GM12878 (cell line): ENCODE measurements at regions not wholly inside any gene's neighbourhood (a gene's known extent, or its start where the extent isn't known, plus 50 kb on each side); places are given as distances from the start of the nearest gene placed in this dataset.

ENCODE experiments used
- ATAC-seq: fragments of 200-7000 bp; cut with Tn5 transposase; 3 replicates; pipeline ENCODE4 v1.9.1; 2020; ENCODE audit warnings: mild to moderate bottlenecking, moderate library complexity
- BruUV-seq: library from RNA; stranded (reverse); fragments of 400-500 nt; replicated peaks from 2 replicates; lab custom pipeline; 2021; lab: Mats Ljungman, UMichigan
- CTCF ChIA-PET: fragments of 300-600 bp; sonication (Branson Sonifier 250); formaldehyde crosslinking; extraction: SDS; loops from one replicate; lab custom pipeline; 2021; ENCODE audit warnings: inconsistent platforms; lab: Yijun Ruan, JAX
- POLR2A ChIA-PET: fragments of 350-600 bp; formaldehyde crosslinking; extraction: SDS; loops from one replicate; lab custom pipeline; 2021; ENCODE audit warnings: inconsistent platforms; lab: Charles Lee
- RAD21 ChIA-PET: fragments of 300-600 bp; sonication (Branson Sonifier 250); formaldehyde crosslinking; loops from one replicate; lab custom pipeline; 2023; ENCODE audit warnings: antibody characterized with exemption; ENCODE audit not compliant: unreplicated experiment; lab: Charles Lee
- SMC1A ChIA-PET: fragments of 300-600 bp; sonication (Branson Sonifier 250); formaldehyde crosslinking; loops from one replicate; lab custom pipeline; 2023; ENCODE audit not compliant: unreplicated experiment, uncharacterized antibody; lab: Charles Lee
- DNase-seq: peaks from one replicate; pipeline ENCODE4 v3.0.0-alpha.2; 2011; ENCODE audit warnings: low read depth, low spot score
- FAIRE-seq: peaks from 3 replicates; lab custom pipeline; 2011; peaks lifted over from hg19 to GRCh38; lab: Jason Lieb, UNC
- H2AFZ ChIP-seq: 2 replicates; pipeline ENCODE4 v1.6.0; 2011; ENCODE audit warnings: low read depth, low read length, control low read depth; ENCODE audit not compliant: control insufficient read depth
- H3K27ac ChIP-seq: 2 replicates; pipeline ENCODE4 v1.5.1; 2011; ENCODE audit warnings: control low read depth; ENCODE audit not compliant: control insufficient read depth, insufficient read depth
- H3K27me3 ChIP-seq, 2 experiments: replicated peaks in 1 of 2; 2 replicates each; pipeline versions ENCODE4 v1.6.0 to v1.6.1; 2011; ENCODE audit warnings: low read length in 1 of 2; ENCODE audit not compliant: control insufficient read depth in 2 of 2, insufficient read depth in 2 of 2
- H3K36me3 ChIP-seq, 2 experiments: 2 replicates each; pipeline ENCODE4 v1.5.1; 2011; ENCODE audit warnings: low read length in 1 of 2; ENCODE audit not compliant: control insufficient read depth in 2 of 2, insufficient read depth in 2 of 2
- H3K4me1 ChIP-seq: 2 replicates; pipeline ENCODE4 v1.6.1; 2011; ENCODE audit warnings: mild to moderate bottlenecking, low read length, moderate library complexity, mixed read lengths; ENCODE audit not compliant: control insufficient read depth, insufficient read depth
- H3K4me2 ChIP-seq: 2 replicates; pipeline ENCODE4 v1.6.0; 2011; ENCODE audit warnings: control low read depth; ENCODE audit not compliant: control insufficient read depth, insufficient read depth
- H3K4me3 ChIP-seq: fragments of 200-600 bp; sonication (generic); 2 replicates; pipeline ENCODE4 v1.5.1; 2016
- H3K79me2 ChIP-seq: 2 replicates; pipeline ENCODE4 v1.6.0; 2011; ENCODE audit warnings: low read length; ENCODE audit not compliant: control insufficient read depth, insufficient read depth
- H3K9ac ChIP-seq: 2 replicates; pipeline ENCODE4 v1.8.0; 2011; ENCODE audit warnings: low read length, control low read depth, mixed read lengths; ENCODE audit not compliant: control insufficient read depth, insufficient read depth
- H3K9me3 ChIP-seq: replicated peaks from 3 replicates; pipeline ENCODE4 v1.5.1; 2011; ENCODE audit warnings: mild to moderate bottlenecking, low read length; ENCODE audit not compliant: control insufficient read depth, insufficient read depth
- H4K20me1 ChIP-seq: 2 replicates; pipeline ENCODE4 v1.6.0; 2011; ENCODE audit not compliant: control insufficient read depth, insufficient read depth
- BACH1 ChIP-seq: fragments of 450-650 bp; IDR thresholded peaks from 2 replicates; pipeline ENCODE4 v1.6.1; 2017; ENCODE audit warnings: mild to moderate bottlenecking, borderline replicate concordance
- CBX3 ChIP-seq: fragments of 200-600 bp; sonication (generic); IDR thresholded peaks from 2 replicates; pipeline ENCODE4 v1.6.1; 2016; ENCODE audit warnings: low read depth, borderline replicate concordance
- ETV6 ChIP-seq, 2 experiments: fragments of 450-650 bp in 1 of 2; IDR thresholded peaks in 1 of 2; conservative IDR thresholded peaks in 1 of 2; 2 replicates each; pipeline ENCODE4 v1.6.1; 2014; ENCODE audit warnings: antibody characterized with exemption in 1 of 2, borderline replicate concordance in 1 of 2, low read depth in 1 of 2, mild to moderate bottlenecking in 1 of 2, moderate library complexity in 1 of 2
- IRF3 ChIP-seq: fragments of 450-650 bp; IDR thresholded peaks from 2 replicates; pipeline ENCODE4 v1.6.1; 2014; ENCODE audit warnings: mild to moderate bottlenecking
- KAT2A ChIP-seq: conservative IDR thresholded peaks from 2 replicates; pipeline ENCODE4 v1.6.1; 2011; ENCODE audit warnings: low read depth, low read length; ENCODE audit not compliant: control insufficient read depth
- KDM1A ChIP-seq: fragments of 200-600 bp; sonication (generic); IDR thresholded peaks from 2 replicates; pipeline ENCODE4 v1.6.1; 2016; ENCODE audit warnings: borderline replicate concordance
- RAD51 ChIP-seq: fragments of 450-650 bp; IDR thresholded peaks from 2 replicates; pipeline ENCODE4 v1.6.1; 2016; ENCODE audit warnings: moderate library complexity, mild to moderate bottlenecking, inconsistent platforms
- SP1 ChIP-seq: IDR thresholded peaks from one replicate; pipeline ENCODE4 v1.6.1; 2011; ENCODE audit warnings: low read depth, low read length
- TARDBP ChIP-seq: IDR thresholded peaks from 2 replicates; pipeline ENCODE4 v1.6.1; 2016; ENCODE audit warnings: borderline replicate concordance
- ZNF274 ChIP-seq: IDR thresholded peaks from one replicate; pipeline ENCODE4 v1.8.0; 2011; ENCODE audit not compliant: insufficient read length, insufficient read depth
- WGBS: methylation state at CpG from one replicate; pipeline ENCODE4 v1.1.6; 2016; ENCODE audit warnings: low lambda C conversion rate; ENCODE audit not compliant: insufficient replicate concordance, insufficient coverage; ENCODE audit errors: missing lambda C conversion rate; 5-methylcytosine and 5-hydroxymethylcytosine counted together
- in situ Hi-C: fragments of 300-500 bp; cut with MboI; formaldehyde crosslinking; loops from 9 replicates; pipeline ENCODE4 v1.14.3; 2018; ENCODE audit warnings: mixed read lengths
- intact Hi-C: fragments of 100-400 bp; cut with micrococcal nuclease; formaldehyde crosslinking; loops from one replicate; pipeline ENCODE4 v1.14.2; 2022; ENCODE audit not compliant: unreplicated experiment
- TF ChIP-seq, protein P1 (sequence below): fragments of 150-350 bp; IDR thresholded peaks from 2 replicates; pipeline ENCODE4 v1.6.1; 2016; ENCODE audit warnings: low read depth, low read length
- TF ChIP-seq, protein P2 (sequence below): fragments of 450-650 bp; IDR thresholded peaks from 2 replicates; pipeline ENCODE4 v1.6.1; 2018; ENCODE audit warnings: mild to moderate bottlenecking, low read depth, moderate library complexity; ENCODE audit not compliant: partially characterized antibody
- TF ChIP-seq, protein P3 (sequence below): fragments of 450-650 bp; conservative IDR thresholded peaks from 2 replicates; pipeline ENCODE4 v1.6.1; 2017; ENCODE audit warnings: mild to moderate bottlenecking, moderate library complexity

DNA sequence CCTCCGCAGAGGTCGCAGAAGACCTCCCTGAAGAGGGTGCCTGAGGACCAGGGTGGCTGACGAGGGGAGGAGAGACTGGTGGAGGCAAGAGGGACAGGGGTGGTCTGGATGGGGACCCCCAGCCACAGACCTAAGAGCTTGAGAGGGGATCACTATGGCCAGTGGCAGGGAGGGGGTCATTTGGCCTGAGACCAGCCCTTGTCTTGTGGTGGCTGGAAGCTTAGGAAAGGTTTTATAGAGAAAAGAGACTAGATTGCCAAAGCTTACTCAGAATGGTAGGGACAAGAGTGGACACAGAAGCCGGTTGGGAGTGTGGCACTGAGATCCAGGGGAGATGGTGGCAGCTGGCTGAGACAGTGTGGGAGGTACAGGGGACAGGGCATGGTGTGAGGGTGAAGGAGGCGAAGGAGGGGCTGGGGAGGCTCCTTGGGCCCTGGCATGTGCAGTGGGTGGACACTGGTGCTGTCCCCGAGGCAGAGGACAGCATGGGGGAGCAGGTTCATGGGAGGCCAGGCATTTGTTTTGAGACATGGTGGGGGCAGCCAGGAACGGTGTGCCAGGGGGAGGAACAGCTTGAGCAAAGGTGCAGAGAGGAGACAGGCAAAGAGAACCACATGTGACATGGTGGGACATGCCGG, 123.0 kb downstream of the C9orf50 start:
- Histone ChIP-seq H3K4me2 (no peak overlapping the region), H4K20me1 (no peaks in the 10 kb centered on the region), H3K27me3 (peaks cover 4 to 9% of the 10 kb centered on the region in 2 experiments), H3K4me1 (peaks cover 9% of the 10 kb centered on the region), H2AFZ (no peak overlapping the region), H3K36me3 (no peaks in the 10 kb centered on the region), H3K27ac (no peak overlapping the region), H3K4me3 (no peak overlapping the region), H3K79me2 (no peaks in the 10 kb centered on the region), H3K9ac (no peak overlapping the region), H3K9me3 (no peaks in the 10 kb centered on the region)
- in situ Hi-C loops (no loop called here), intact Hi-C loops (loop anchor here (10.0 kb wide), 1 partner anchor 323 kb away; the partner anchor contains the start of gene IER5L)
- POLR2A ChIA-PET = no interaction called here
- ATAC-seq = no peak
- CTCF ChIA-PET = interaction anchor here (1.1 kb wide), 1 partner anchor 69 kb away, joined by 3 read pairs; no protein-coding TSS in a partner anchor
- FAIRE-seq = no peak
- RAD21 ChIA-PET = no interaction called here
- no peak for DNase-seq
- WGBS = 56% methylated on average over 8 of the region's 8 CpGs
- SMC1A ChIA-PET = interaction anchor here (1.3 kb wide), 1 partner anchor 39 kb away, joined by 3 read pairs; no protein-coding TSS in a partner anchor
- no TSS peak for BruUV-seq
- TF ChIP-seq, protein P1, sequence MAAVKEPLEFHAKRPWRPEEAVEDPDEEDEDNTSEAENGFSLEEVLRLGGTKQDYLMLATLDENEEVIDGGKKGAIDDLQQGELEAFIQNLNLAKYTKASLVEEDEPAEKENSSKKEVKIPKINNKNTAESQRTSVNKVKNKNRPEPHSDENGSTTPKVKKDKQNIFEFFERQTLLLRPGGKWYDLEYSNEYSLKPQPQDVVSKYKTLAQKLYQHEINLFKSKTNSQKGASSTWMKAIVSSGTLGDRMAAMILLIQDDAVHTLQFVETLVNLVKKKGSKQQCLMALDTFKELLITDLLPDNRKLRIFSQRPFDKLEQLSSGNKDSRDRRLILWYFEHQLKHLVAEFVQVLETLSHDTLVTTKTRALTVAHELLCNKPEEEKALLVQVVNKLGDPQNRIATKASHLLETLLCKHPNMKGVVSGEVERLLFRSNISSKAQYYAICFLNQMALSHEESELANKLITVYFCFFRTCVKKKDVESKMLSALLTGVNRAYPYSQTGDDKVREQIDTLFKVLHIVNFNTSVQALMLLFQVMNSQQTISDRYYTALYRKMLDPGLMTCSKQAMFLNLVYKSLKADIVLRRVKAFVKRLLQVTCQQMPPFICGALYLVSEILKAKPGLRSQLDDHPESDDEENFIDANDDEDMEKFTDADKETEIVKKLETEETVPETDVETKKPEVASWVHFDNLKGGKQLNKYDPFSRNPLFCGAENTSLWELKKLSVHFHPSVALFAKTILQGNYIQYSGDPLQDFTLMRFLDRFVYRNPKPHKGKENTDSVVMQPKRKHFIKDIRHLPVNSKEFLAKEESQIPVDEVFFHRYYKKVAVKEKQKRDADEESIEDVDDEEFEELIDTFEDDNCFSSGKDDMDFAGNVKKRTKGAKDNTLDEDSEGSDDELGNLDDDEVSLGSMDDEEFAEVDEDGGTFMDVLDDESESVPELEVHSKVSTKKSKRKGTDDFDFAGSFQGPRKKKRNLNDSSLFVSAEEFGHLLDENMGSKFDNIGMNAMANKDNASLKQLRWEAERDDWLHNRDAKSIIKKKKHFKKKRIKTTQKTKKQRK = no peak
- TF ChIP-seq CBX3 (no peak), ZNF274 (no peak), KDM1A (no peak), SP1 (no peak), KAT2A (no peak), RAD51 (no peak), TARDBP (no peak), BACH1 (no peak), ETV6 (conservative IDR thresholded peaks at IDR 0.05 in 1 of 2, IDR thresholded peaks at IDR 0.05 in 1 of 2; ENCODE audit: borderline replicate concordance in 1 of 2, low read depth in 1 of 2) (no peak), IRF3 (no peak)
- TF ChIP-seq, protein P2, sequence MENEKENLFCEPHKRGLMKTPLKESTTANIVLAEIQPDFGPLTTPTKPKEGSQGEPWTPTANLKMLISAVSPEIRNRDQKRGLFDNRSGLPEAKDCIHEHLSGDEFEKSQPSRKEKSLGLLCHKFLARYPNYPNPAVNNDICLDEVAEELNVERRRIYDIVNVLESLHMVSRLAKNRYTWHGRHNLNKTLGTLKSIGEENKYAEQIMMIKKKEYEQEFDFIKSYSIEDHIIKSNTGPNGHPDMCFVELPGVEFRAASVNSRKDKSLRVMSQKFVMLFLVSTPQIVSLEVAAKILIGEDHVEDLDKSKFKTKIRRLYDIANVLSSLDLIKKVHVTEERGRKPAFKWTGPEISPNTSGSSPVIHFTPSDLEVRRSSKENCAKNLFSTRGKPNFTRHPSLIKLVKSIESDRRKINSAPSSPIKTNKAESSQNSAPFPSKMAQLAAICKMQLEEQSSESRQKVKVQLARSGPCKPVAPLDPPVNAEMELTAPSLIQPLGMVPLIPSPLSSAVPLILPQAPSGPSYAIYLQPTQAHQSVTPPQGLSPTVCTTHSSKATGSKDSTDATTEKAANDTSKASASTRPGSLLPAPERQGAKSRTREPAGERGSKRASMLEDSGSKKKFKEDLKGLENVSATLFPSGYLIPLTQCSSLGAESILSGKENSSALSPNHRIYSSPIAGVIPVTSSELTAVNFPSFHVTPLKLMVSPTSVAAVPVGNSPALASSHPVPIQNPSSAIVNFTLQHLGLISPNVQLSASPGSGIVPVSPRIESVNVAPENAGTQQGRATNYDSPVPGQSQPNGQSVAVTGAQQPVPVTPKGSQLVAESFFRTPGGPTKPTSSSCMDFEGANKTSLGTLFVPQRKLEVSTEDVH = no peak
- TF ChIP-seq, protein P3, sequence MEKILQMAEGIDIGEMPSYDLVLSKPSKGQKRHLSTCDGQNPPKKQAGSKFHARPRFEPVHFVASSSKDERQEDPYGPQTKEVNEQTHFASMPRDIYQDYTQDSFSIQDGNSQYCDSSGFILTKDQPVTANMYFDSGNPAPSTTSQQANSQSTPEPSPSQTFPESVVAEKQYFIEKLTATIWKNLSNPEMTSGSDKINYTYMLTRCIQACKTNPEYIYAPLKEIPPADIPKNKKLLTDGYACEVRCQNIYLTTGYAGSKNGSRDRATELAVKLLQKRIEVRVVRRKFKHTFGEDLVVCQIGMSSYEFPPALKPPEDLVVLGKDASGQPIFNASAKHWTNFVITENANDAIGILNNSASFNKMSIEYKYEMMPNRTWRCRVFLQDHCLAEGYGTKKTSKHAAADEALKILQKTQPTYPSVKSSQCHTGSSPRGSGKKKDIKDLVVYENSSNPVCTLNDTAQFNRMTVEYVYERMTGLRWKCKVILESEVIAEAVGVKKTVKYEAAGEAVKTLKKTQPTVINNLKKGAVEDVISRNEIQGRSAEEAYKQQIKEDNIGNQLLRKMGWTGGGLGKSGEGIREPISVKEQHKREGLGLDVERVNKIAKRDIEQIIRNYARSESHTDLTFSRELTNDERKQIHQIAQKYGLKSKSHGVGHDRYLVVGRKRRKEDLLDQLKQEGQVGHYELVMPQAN = no peak
